Brain microvascular endothelial cell (primary cell): ENCODE measurements at regions not wholly inside any gene's neighbourhood (a gene's known extent, or its start where the extent isn't known, plus 50 kb on each side); places are given as distances from the start of the nearest gene placed in this dataset.

Source experiments
- DNase-seq: peaks from one replicate; pipeline ENCODE4 v3.0.0-alpha.2; 2020
- H3K27ac ChIP-seq: fragments of 250-450 bp; sonication (Bioruptor Pico); 2 replicates; pipeline ENCODE4 v1.5.1; 2020; ENCODE audit warnings: mild to moderate bottlenecking, moderate library complexity
- H3K27me3 ChIP-seq: fragments of 250-450 bp; sonication (Bioruptor Pico); replicated peaks from 2 replicates; pipeline ENCODE4 v1.5.1; 2020; ENCODE audit warnings: mild to moderate bottlenecking
- H3K36me3 ChIP-seq: fragments of 250-450 bp; sonication (Bioruptor Pico); replicated peaks from 2 replicates; pipeline ENCODE4 v1.5.1; 2020; ENCODE audit warnings: mild to moderate bottlenecking
- H3K4me3 ChIP-seq: 2 replicates; pipeline ENCODE4 v1.5.1; 2011; ENCODE audit warnings: low read depth, mild to moderate bottlenecking, control low read depth, low read length, moderate library complexity
- in situ Hi-C: cut with HindIII; loops from 2 replicates; pipeline ENCODE4 v1.10.0; 2017; ENCODE audit warnings: low sequenced_read_pairs, low pct_ligation_motif_present
- TF ChIP-seq, protein P1 (sequence below): IDR thresholded peaks from 2 replicates; pipeline ENCODE4 v1.5.1; 2011; ENCODE audit warnings: low read depth, mild to moderate bottlenecking, moderate library complexity, low read length, control low read depth, inconsistent platforms; ENCODE audit errors: missing control alignments

DNA sequence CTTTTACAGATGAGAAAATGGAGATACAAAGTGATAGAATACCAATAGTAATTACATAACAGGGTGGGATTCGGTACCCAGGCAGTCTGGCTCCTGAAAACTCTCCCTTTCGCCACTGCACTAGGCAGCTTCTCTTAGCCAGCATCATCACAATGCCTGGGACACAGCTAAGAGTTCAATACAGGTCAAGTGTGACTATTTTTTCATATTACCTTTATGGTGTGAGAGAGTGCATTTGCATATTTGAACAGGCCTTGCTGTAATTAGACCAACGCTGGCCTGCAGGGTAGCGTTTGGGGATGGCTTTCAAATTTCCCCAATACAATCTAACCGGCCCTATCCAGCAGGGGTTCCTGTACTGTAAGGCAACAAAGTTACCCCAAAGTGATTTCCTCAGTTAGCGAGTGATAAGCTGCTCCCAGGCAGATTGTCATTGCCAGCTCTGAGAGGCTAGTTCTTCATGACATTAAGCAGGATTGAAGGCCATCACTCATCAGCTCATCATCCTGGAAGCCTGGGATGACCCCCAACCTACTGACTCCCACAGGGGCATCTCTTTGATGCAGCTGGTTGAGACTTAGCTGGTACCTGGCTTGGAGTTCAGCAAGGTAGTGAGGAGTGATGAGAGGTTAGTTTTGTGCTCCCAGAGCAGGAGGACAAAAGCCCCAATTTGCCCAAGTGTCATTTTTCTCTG lies 836.8 kb upstream of the LCORL start:
- Histone ChIP-seq H3K27ac (no peak overlapping the region), H3K4me3 (no peak overlapping the region), H3K36me3 (no peaks in the 10 kb centered on the region), H3K27me3 (no peaks in the 10 kb centered on the region)
- DNase-seq = no peak
- in situ Hi-C loops = no loop called here
- TF ChIP-seq, protein P1, sequence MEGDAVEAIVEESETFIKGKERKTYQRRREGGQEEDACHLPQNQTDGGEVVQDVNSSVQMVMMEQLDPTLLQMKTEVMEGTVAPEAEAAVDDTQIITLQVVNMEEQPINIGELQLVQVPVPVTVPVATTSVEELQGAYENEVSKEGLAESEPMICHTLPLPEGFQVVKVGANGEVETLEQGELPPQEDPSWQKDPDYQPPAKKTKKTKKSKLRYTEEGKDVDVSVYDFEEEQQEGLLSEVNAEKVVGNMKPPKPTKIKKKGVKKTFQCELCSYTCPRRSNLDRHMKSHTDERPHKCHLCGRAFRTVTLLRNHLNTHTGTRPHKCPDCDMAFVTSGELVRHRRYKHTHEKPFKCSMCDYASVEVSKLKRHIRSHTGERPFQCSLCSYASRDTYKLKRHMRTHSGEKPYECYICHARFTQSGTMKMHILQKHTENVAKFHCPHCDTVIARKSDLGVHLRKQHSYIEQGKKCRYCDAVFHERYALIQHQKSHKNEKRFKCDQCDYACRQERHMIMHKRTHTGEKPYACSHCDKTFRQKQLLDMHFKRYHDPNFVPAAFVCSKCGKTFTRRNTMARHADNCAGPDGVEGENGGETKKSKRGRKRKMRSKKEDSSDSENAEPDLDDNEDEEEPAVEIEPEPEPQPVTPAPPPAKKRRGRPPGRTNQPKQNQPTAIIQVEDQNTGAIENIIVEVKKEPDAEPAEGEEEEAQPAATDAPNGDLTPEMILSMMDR = no peak

DNA sequence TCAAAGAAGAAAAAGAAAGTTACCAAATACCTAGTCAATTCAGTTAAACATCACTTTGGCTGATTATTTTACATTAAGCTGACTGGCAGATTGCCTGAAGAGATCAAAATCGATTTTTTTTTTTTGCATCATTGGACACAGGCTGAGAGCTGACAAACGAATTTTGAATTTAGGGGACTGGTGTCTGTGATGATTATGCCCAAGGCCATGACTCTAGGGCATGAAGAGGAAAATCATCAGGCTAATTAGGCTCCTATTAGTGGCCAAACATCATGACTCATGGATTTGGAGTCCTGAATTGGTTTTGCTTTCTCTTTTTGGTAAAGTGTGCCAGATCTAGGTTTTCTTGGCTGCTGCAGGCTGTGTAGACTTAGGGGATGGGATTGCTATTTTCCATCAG lies 829.3 kb upstream of the LCORL start:
- DNase-seq = no peak
- no peaks in the 10 kb centered on the region for H3K27me3 ChIP-seq
- in situ Hi-C loops = no loop called here
- no peak overlapping the region for H3K27ac ChIP-seq
- no peak overlapping the region for H3K4me3 ChIP-seq
- no peaks in the 10 kb centered on the region for H3K36me3 ChIP-seq
- TF ChIP-seq, protein P1 = no peak

DNA sequence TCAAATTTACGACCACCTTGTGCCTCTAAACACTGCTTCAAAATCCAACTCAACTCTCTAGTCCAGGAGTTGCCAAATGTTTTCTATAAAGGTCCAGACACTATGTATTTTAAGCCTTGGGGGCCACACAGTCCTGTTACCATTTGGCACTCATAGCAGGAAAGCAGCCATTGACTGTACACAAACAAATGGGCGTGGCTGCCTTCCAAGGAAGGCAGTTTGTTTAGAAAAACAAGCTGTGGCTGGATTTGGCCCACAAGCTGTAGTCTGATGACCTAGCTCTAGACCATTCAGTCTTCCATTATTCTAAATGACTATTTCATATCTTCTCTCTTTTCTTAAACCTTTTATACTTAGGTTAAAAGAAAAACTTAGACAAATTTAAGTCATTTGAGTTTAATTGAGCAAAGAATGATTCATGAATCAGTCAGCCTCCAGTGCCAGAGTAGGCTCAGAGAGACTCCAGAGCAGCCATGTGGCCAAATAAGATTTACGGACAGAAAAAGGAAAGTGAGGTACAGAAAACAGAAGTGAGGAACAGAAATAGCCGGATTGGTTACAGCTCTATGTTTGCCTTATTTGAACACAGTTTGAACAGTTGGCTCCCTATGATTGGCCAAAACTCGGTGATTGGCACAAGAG lies 825.8 kb upstream of the LCORL start:
- in situ Hi-C loops = no loop called here

DNA sequence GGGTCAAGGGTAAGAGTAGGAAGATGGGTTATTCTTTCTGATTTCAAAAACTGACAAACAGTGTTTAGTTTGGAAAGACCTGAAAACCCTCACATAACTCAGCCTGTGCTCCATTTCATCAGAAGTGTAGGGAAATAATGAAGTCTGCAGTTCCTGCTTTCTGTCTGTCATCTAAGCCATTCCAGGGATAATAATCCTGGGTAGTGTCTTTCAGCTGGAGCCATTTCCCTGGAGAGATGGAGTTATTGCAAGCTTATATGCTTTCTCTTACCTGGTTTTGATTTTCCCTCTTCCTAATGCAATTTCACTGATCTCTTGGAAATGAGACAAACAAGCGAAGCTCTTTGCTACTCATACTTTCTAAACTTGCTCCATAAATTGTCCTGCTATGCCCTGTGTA lies 824.8 kb upstream of the LCORL start:
- Histone ChIP-seq H3K4me3 (no peak overlapping the region), H3K36me3 (no peaks in the 10 kb centered on the region), H3K27me3 (no peaks in the 10 kb centered on the region), H3K27ac (no peak overlapping the region)
- DNase-seq = no peak
- in situ Hi-C loops = no loop called here
- TF ChIP-seq, protein P1 = no peak

More for the DNA sequence above, 825.8 kb upstream of the LCORL start:
- Histone ChIP-seq H3K4me3 (no peak overlapping the region), H3K27ac (no peak overlapping the region), H3K36me3 (no peaks in the 10 kb centered on the region), H3K27me3 (no peaks in the 10 kb centered on the region)
- TF ChIP-seq, protein P1 = no peak
- DNase-seq = no peak

DNA sequence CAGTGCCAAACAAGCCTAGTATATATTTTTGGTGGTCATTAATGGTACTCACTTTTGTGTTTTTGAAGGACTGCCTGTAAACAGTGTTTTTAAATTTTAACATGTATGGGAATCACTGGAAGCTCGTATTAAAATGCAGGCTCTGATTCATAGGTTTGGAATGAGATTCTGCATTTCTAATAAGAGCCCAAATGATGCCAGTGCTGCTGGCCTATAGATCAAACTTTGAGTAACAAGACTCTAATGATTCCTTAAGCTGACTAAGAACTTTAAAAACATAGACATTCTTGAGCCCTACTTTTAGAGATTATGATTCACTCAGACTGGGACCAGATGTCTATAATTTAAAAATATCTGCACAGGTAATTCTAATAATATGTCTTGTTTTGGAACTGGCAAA lies 823.2 kb upstream of the LCORL start:
- H3K36me3 ChIP-seq = no peaks in the 10 kb centered on the region
- TF ChIP-seq, protein P1 = no peak
- no peaks in the 10 kb centered on the region for H3K27me3 ChIP-seq
- H3K27ac ChIP-seq = no peak overlapping the region
- DNase-seq = peak; percentile 4
- H3K4me3 ChIP-seq = no peak overlapping the region
- in situ Hi-C loops = no loop called here

DNA sequence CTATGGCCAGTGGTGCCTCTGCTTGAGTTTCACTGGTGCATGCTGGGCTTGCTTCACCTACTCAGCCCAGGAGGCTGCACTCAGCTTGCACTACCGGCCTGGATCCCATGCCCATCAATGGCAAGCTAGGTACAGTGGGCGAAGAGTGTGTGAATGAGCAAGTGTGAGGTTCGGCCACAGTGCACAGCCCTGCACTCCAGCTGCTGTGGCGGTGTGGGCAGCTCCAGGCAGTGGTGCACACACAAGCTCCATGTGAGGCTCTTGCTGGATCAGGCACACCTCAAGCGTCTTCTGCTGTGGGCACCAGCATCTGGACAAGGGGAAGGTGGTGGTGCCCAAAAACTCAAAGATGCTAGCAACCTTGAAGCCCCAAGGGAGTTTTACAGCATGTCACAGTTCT lies 820.9 kb upstream of the LCORL start:
- no peak overlapping the region for H3K4me3 ChIP-seq
- no peak overlapping the region for H3K27ac ChIP-seq
- H3K27me3 ChIP-seq = no peaks in the 10 kb centered on the region
- no peak for DNase-seq
- in situ Hi-C loops = no loop called here
- no peaks in the 10 kb centered on the region for H3K36me3 ChIP-seq
- TF ChIP-seq, protein P1 = no peak
